GM23338 (cell line): ENCODE measurements at regions not wholly inside any gene's neighbourhood (a gene's known extent, or its start where the extent isn't known, plus 50 kb on each side); places are given as distances from the start of the nearest gene placed in this dataset.

Experiments used
- ATAC-seq: fragments of 200-7000 bp; cut with Tn5 transposase; 3 replicates; pipeline ENCODE4 v1.9.1; 2020
- DNase-seq: peaks from one replicate; pipeline ENCODE4 v3.0.0-alpha.2; 2015; ENCODE audit warnings: low spot score
- H2AFZ ChIP-seq: fragments of 200-600 bp; sonication (generic); 2 replicates; pipeline ENCODE4 v1.8.0; 2016; ENCODE audit warnings: antibody characterized with exemption, mild to moderate bottlenecking, moderate library complexity
- H3F3A ChIP-seq: fragments of 200-600 bp; sonication (generic); replicated peaks from 2 replicates; pipeline ENCODE4 v1.8.0; 2017; ENCODE audit warnings: antibody characterized with exemption, mixed run types, low read depth
- H3K27ac ChIP-seq: fragments of 200-600 bp; sonication (generic); 2 replicates; pipeline ENCODE4 v1.6.1; 2016; ENCODE audit warnings: low read depth
- H3K27me3 ChIP-seq: fragments of 200-600 bp; sonication (generic); 2 replicates; pipeline ENCODE4 v1.8.0; 2016; ENCODE audit warnings: mild to moderate bottlenecking, mixed run types, moderate library complexity; ENCODE audit not compliant: insufficient read depth
- H3K36me3 ChIP-seq: fragments of 200-600 bp; sonication (generic); 2 replicates; pipeline ENCODE4 v1.8.0; 2016; ENCODE audit warnings: mild to moderate bottlenecking; ENCODE audit not compliant: insufficient read depth
- H3K4me1 ChIP-seq: fragments of 200-600 bp; sonication (generic); 2 replicates; pipeline ENCODE4 v1.8.0; 2016; ENCODE audit warnings: mild to moderate bottlenecking, moderate library complexity; ENCODE audit not compliant: insufficient read depth
- H3K4me2 ChIP-seq: fragments of 200-600 bp; sonication (generic); 2 replicates; pipeline ENCODE4 v1.7.1; 2017; ENCODE audit warnings: mixed run types
- H3K4me3 ChIP-seq: fragments of 200-600 bp; sonication (generic); 2 replicates; pipeline ENCODE4 v1.6.1; 2016; ENCODE audit warnings: mixed run types
- H3K79me2 ChIP-seq: fragments of 200-600 bp; sonication (generic); replicated peaks from 2 replicates; pipeline ENCODE4 v1.8.0; 2017; ENCODE audit warnings: mild to moderate bottlenecking; ENCODE audit not compliant: insufficient read depth
- H3K9me2 ChIP-seq: fragments of 200-600 bp; sonication (generic); 2 replicates; pipeline ENCODE4 v1.8.0; 2017; ENCODE audit not compliant: insufficient read depth
- H4K20me1 ChIP-seq: fragments of 200-600 bp; sonication (generic); replicated peaks from 2 replicates; pipeline ENCODE4 v1.8.0; 2017; ENCODE audit warnings: mild to moderate bottlenecking; ENCODE audit not compliant: insufficient read depth
- H3K27ac Mint-ChIP-seq: 2 replicates; pipeline ENCODE4 v1.8.0; 2020; ENCODE audit warnings: inconsistent platforms, mild to moderate bottlenecking, moderate library complexity, mixed read lengths
- H3K27me3 Mint-ChIP-seq: 3 replicates; pipeline ENCODE4 v1.8.0; 2022; ENCODE audit warnings: low read depth, mild to moderate bottlenecking, moderate library complexity, mixed read lengths, inconsistent platforms; ENCODE audit not compliant: insufficient read depth, poor library complexity
- H3K36me3 Mint-ChIP-seq: 3 replicates; pipeline ENCODE4 v1.8.0; 2021; ENCODE audit warnings: low read depth, mild to moderate bottlenecking, inconsistent platforms, moderate library complexity, mixed read lengths
- H3K4me1 Mint-ChIP-seq: 3 replicates; pipeline ENCODE4 v1.8.0; 2020; ENCODE audit warnings: mild to moderate bottlenecking, inconsistent platforms, mixed read lengths
- H3K4me3 Mint-ChIP-seq: 3 replicates; pipeline ENCODE4 v1.8.0; 2021; ENCODE audit warnings: moderate library complexity, mild to moderate bottlenecking, inconsistent platforms, mixed read lengths
- H3K9me3 Mint-ChIP-seq: 3 replicates; pipeline ENCODE4 v1.8.0; 2020; ENCODE audit warnings: moderate library complexity, mild to moderate bottlenecking, inconsistent platforms, mixed read lengths
- EZH2 ChIP-seq: fragments of 200-600 bp; sonication (generic); IDR thresholded peaks from one replicate; pipeline ENCODE4 v1.8.0; 2017; ENCODE audit warnings: antibody characterized with exemption, mild to moderate bottlenecking, low read depth; ENCODE audit not compliant: unreplicated experiment
- EZH2phosphoT487 ChIP-seq: fragments of 200-600 bp; sonication (generic); IDR thresholded peaks from one replicate; pipeline ENCODE4 v1.8.1; 2018; ENCODE audit warnings: antibody characterized with exemption; ENCODE audit not compliant: unreplicated experiment
- JUNB ChIP-seq: IDR thresholded peaks from one replicate; pipeline ENCODE4 v1.6.1; 2016; ENCODE audit warnings: antibody characterized with exemption; ENCODE audit not compliant: unreplicated experiment
- NANOG ChIP-seq: IDR thresholded peaks from 2 replicates; pipeline ENCODE4 v1.6.1; 2016; ENCODE audit warnings: antibody characterized with exemption, borderline replicate concordance
- POLR2AphosphoS5 ChIP-seq: IDR thresholded peaks from 2 replicates; pipeline ENCODE4 v1.6.1; 2016; ENCODE audit warnings: antibody characterized with exemption, low read depth
- STAT1 ChIP-seq: IDR thresholded peaks from one replicate; pipeline ENCODE4 v1.6.1; 2016; ENCODE audit warnings: antibody characterized with exemption; ENCODE audit not compliant: unreplicated experiment
- ZNF114 ChIP-seq: fragments of 250-450 bp; sonication (Bioruptor Pico); IDR thresholded peaks from 2 replicates; pipeline ENCODE4 v1.5.0; 2020; ENCODE audit warnings: mild to moderate bottlenecking, moderate library complexity
- ZNF331 ChIP-seq: fragments of 250-450 bp; sonication (Bioruptor Pico); IDR thresholded peaks from 2 replicates; pipeline ENCODE4 v1.5.0; 2020; ENCODE audit warnings: low read depth, mild to moderate bottlenecking, moderate library complexity
- TF ChIP-seq, protein P1 (sequence below): IDR thresholded peaks from 2 replicates; pipeline ENCODE4 v1.6.1; 2016; ENCODE audit warnings: antibody characterized with exemption
- TF ChIP-seq, protein P2 (sequence below), 2 experiments: fragments of 200-600 bp in 1 of 2; sonication (generic) in 1 of 2; conservative IDR thresholded peaks; 2 replicates each; pipeline versions ENCODE4 v1.5.1 to v1.6.1; 2016 to 2017; ENCODE audit warnings: antibody characterized with exemption in 2 of 2, low read depth in 2 of 2, mild to moderate bottlenecking in 2 of 2, moderate library complexity in 1 of 2
- TF ChIP-seq, protein P3 (sequence below): IDR thresholded peaks from one replicate; pipeline ENCODE4 v1.6.1; 2018; ENCODE audit warnings: antibody characterized with exemption; ENCODE audit not compliant: unreplicated experiment

DNA sequence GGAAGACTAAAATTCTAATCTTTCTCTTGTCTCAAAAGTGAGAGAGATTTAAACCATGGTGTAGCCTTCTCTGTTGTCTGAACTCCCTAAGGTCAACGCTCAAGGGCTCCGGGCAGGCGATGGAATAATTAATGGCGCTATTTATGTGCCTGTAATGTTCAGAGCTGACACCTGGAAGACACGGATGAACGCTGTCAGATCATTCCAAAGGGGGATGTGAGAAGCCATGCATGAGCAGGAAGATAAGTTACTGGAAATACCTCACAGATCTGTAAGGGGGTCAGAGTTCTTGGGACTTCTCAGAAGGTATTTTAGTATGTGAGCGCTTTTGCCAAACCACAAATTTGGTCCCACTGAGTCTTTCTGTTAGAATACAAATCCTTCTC, 73.3 kb upstream of the MTPN start:
- Histone ChIP-seq H3K4me2 (no peak overlapping the region), H3K4me1 (no peaks in the 10 kb centered on the region), H3K9me2 (0 out of 2 replicates have a peak, but pooled peaks cover 4% of the 10 kb centered on the region), H3K27ac (no peak overlapping the region), H3K27me3 (no peaks in the 10 kb centered on the region), H2AFZ (no peak overlapping the region), H3K36me3 (no peaks in the 10 kb centered on the region), H3F3A (no peaks in the 10 kb centered on the region), H3K4me3 (no peak overlapping the region), H4K20me1 (no peaks in the 10 kb centered on the region), H3K79me2 (no peaks in the 10 kb centered on the region)
- H3K36me3 Mint-ChIP-seq, result peaks cover 4% of the 10 kb centered on the region; the same call in 2 of the 3 replicates
- ATAC-seq, result no peak
- H3K4me1 Mint-ChIP-seq, result no peaks in the 10 kb centered on the region
- peaks cover 14% of the 10 kb centered on the region for H3K9me3 Mint-ChIP-seq
- TF ChIP-seq ZNF331 (CRISPR knock-in tag), result no peak
- no peak for TF ChIP-seq ZNF114 (CRISPR knock-in tag)
- TF ChIP-seq, protein P1, sequence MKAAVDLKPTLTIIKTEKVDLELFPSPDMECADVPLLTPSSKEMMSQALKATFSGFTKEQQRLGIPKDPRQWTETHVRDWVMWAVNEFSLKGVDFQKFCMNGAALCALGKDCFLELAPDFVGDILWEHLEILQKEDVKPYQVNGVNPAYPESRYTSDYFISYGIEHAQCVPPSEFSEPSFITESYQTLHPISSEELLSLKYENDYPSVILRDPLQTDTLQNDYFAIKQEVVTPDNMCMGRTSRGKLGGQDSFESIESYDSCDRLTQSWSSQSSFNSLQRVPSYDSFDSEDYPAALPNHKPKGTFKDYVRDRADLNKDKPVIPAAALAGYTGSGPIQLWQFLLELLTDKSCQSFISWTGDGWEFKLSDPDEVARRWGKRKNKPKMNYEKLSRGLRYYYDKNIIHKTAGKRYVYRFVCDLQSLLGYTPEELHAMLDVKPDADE, result no peak
- no peak for TF ChIP-seq STAT1
- TF ChIP-seq POLR2AphosphoS5, result no peak
- no peak for TF ChIP-seq EZH2phosphoT487
- TF ChIP-seq, protein P2, sequence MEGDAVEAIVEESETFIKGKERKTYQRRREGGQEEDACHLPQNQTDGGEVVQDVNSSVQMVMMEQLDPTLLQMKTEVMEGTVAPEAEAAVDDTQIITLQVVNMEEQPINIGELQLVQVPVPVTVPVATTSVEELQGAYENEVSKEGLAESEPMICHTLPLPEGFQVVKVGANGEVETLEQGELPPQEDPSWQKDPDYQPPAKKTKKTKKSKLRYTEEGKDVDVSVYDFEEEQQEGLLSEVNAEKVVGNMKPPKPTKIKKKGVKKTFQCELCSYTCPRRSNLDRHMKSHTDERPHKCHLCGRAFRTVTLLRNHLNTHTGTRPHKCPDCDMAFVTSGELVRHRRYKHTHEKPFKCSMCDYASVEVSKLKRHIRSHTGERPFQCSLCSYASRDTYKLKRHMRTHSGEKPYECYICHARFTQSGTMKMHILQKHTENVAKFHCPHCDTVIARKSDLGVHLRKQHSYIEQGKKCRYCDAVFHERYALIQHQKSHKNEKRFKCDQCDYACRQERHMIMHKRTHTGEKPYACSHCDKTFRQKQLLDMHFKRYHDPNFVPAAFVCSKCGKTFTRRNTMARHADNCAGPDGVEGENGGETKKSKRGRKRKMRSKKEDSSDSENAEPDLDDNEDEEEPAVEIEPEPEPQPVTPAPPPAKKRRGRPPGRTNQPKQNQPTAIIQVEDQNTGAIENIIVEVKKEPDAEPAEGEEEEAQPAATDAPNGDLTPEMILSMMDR (conservative IDR thresholded peaks at IDR 0.05; ENCODE audit: low read depth in 2 of 2), result no peak
- TF ChIP-seq EZH2, result no peak
- TF ChIP-seq JUNB, result no peak
- no peak for TF ChIP-seq NANOG
- TF ChIP-seq, protein P3, sequence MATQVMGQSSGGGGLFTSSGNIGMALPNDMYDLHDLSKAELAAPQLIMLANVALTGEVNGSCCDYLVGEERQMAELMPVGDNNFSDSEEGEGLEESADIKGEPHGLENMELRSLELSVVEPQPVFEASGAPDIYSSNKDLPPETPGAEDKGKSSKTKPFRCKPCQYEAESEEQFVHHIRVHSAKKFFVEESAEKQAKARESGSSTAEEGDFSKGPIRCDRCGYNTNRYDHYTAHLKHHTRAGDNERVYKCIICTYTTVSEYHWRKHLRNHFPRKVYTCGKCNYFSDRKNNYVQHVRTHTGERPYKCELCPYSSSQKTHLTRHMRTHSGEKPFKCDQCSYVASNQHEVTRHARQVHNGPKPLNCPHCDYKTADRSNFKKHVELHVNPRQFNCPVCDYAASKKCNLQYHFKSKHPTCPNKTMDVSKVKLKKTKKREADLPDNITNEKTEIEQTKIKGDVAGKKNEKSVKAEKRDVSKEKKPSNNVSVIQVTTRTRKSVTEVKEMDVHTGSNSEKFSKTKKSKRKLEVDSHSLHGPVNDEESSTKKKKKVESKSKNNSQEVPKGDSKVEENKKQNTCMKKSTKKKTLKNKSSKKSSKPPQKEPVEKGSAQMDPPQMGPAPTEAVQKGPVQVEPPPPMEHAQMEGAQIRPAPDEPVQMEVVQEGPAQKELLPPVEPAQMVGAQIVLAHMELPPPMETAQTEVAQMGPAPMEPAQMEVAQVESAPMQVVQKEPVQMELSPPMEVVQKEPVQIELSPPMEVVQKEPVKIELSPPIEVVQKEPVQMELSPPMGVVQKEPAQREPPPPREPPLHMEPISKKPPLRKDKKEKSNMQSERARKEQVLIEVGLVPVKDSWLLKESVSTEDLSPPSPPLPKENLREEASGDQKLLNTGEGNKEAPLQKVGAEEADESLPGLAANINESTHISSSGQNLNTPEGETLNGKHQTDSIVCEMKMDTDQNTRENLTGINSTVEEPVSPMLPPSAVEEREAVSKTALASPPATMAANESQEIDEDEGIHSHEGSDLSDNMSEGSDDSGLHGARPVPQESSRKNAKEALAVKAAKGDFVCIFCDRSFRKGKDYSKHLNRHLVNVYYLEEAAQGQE, result no peak
- peaks cover 1% of the 10 kb centered on the region for H3K27me3 Mint-ChIP-seq
- no peak for DNase-seq
- no peak overlapping the region for H3K27ac Mint-ChIP-seq
- no peak overlapping the region for H3K4me3 Mint-ChIP-seq
